Endothelial cell of umbilical vein (primary cell): ENCODE measurements at regions not wholly inside any gene's neighbourhood (a gene's known extent, or its start where the extent isn't known, plus 50 kb on each side); places are given as distances from the start of the nearest gene placed in this dataset.

Experiments
- BruUV-seq: library from RNA; stranded (reverse); fragments of 400-500 nt; replicated peaks from 2 replicates; lab custom pipeline; 2021; lab: Mats Ljungman, UMichigan
- CTCF ChIA-PET: fragments of 300-600, 350-600 bp; sonication (Branson Sonifier 250); formaldehyde crosslinking; loops from one replicate; lab custom pipeline; 2021; ENCODE audit warnings: antibody characterized with exemption, inconsistent platforms; lab: Charles Lee
- POLR2A ChIA-PET: fragments of 300-600, 350-600 bp; sonication (Branson Sonifier 250); formaldehyde crosslinking; loops from one replicate; lab custom pipeline; 2021; ENCODE audit warnings: antibody characterized with exemption, inconsistent platforms; lab: Charles Lee
- DNase-seq: peaks from one replicate; pipeline ENCODE4 v3.0.0-alpha.2; 2011; ENCODE audit warnings: low read depth, low spot score
- FAIRE-seq: peaks from 2 replicates; lab custom pipeline; 2011; peaks lifted over from hg19 to GRCh38; lab: Jason Lieb, UNC
- H2AFZ ChIP-seq: 2 replicates; pipeline ENCODE4 v1.6.0; 2012; ENCODE audit warnings: low read depth, low read length, control low read depth, inconsistent platforms
- H3K27ac ChIP-seq: 2 replicates; pipeline ENCODE4 v1.5.1; 2011; ENCODE audit warnings: low read depth, mild to moderate bottlenecking, control low read depth, low read length, moderate library complexity; ENCODE audit not compliant: insufficient read depth
- H3K27me3 ChIP-seq, 2 experiments: 2 replicates each; pipeline versions ENCODE4 v1.6.0 to v1.6.1; 2011; ENCODE audit warnings: low read length in 2 of 2, mixed read lengths in 1 of 2; ENCODE audit not compliant: control insufficient read depth in 2 of 2, insufficient read depth in 2 of 2
- H3K36me3 ChIP-seq, 2 experiments: 2 replicates in 1 of 2; 3 replicates in 1 of 2; pipeline ENCODE4 v1.5.1; 2011; ENCODE audit warnings: low read length in 2 of 2, mild to moderate bottlenecking in 1 of 2, moderate library complexity in 1 of 2; ENCODE audit not compliant: control insufficient read depth in 2 of 2, insufficient read depth in 2 of 2; ENCODE audit errors: extremely low read depth in 1 of 2
- H3K4me1 ChIP-seq: 3 replicates; pipeline ENCODE4 v1.5.1; 2011; ENCODE audit warnings: mild to moderate bottlenecking, low read length; ENCODE audit not compliant: control insufficient read depth, insufficient read depth; ENCODE audit errors: extremely low read depth
- H3K4me2 ChIP-seq: 2 replicates; pipeline ENCODE4 v1.6.1; 2011; ENCODE audit warnings: low read length, control low read depth, mixed read lengths; ENCODE audit not compliant: insufficient read depth
- H3K4me3 ChIP-seq, 3 experiments: fragments of 200-600 bp in 1 of 3; sonication (generic), shearing (Covaris generic) in 1 of 3; replicated peaks in 1 of 3; 2 replicates each; pipeline ENCODE4 v1.5.1; 2011 to 2016; ENCODE audit warnings: control low read depth in 3 of 3, low read length in 3 of 3, mild to moderate bottlenecking in 2 of 3, inconsistent platforms in 1 of 3, low read depth in 1 of 3, moderate library complexity in 1 of 3; ENCODE audit not compliant: insufficient read depth in 1 of 3
- H3K79me2 ChIP-seq: 2 replicates; pipeline ENCODE4 v1.6.0; 2012; ENCODE audit warnings: low read length, inconsistent platforms; ENCODE audit not compliant: control insufficient read depth, insufficient read depth
- H3K9ac ChIP-seq: replicated peaks from 2 replicates; pipeline ENCODE3; 2011; ENCODE audit warnings: low read length, control low read depth; ENCODE audit not compliant: insufficient read depth; ENCODE audit errors: extremely low read depth
- H3K9me1 ChIP-seq: replicated peaks from 3 replicates; pipeline ENCODE4 v1.6.0; 2011; ENCODE audit warnings: mild to moderate bottlenecking, low read length; ENCODE audit not compliant: control insufficient read depth, insufficient read depth; ENCODE audit errors: extremely low read depth
- H3K9me3 ChIP-seq: replicated peaks from 2 replicates; pipeline ENCODE4 v1.5.1; 2012; ENCODE audit warnings: low read length, inconsistent platforms; ENCODE audit not compliant: control insufficient read depth, insufficient read depth
- H4K20me1 ChIP-seq: replicated peaks from 2 replicates; pipeline ENCODE3; 2011; ENCODE audit warnings: mild to moderate bottlenecking, low read length; ENCODE audit not compliant: control insufficient read depth, insufficient read depth; ENCODE audit errors: extremely low read depth
- CTCF ChIP-seq, 2 donors: IDR thresholded peaks; 1 replicate in 1 of 2; 2 replicates in 1 of 2; pipeline ENCODE4 v1.5.1; 2011; ENCODE audit warnings: low read length in 2 of 2, mild to moderate bottlenecking in 2 of 2, moderate library complexity in 2 of 2, control low read depth in 1 of 2, inconsistent platforms in 1 of 2, low read depth in 1 of 2; ENCODE audit not compliant: insufficient read depth in 1 of 2; ENCODE audit errors: extremely low read depth in 1 of 2
- EZH2 ChIP-seq: IDR thresholded peaks from 2 replicates; pipeline ENCODE4 v1.6.1; 2012; ENCODE audit warnings: borderline replicate concordance, low read depth, mild to moderate bottlenecking, moderate library complexity, low read length, inconsistent platforms; ENCODE audit not compliant: severe bottlenecking
- FOS ChIP-seq: IDR thresholded peaks from 2 replicates; pipeline ENCODE4 v1.6.1; 2011; ENCODE audit warnings: mild to moderate bottlenecking, low read length, moderate library complexity, borderline replicate concordance; ENCODE audit not compliant: insufficient read depth
- GATA2 ChIP-seq: IDR thresholded peaks from 2 replicates; pipeline ENCODE4 v1.7.0; 2011; ENCODE audit warnings: low read depth, mild to moderate bottlenecking, moderate library complexity, mixed read lengths, low read length; ENCODE audit not compliant: insufficient read length, insufficient read depth
- JUN ChIP-seq: IDR thresholded peaks from 2 replicates; pipeline ENCODE4 v1.6.1; 2011; ENCODE audit warnings: borderline replicate concordance, low read depth; ENCODE audit not compliant: insufficient read length, insufficient read depth
- MAX ChIP-seq: IDR thresholded peaks from 2 replicates; pipeline ENCODE4 v1.6.1; 2011; ENCODE audit not compliant: insufficient read depth, insufficient read length
- MYC ChIP-seq: IDR thresholded peaks from one replicate; pipeline ENCODE4 v1.6.1; 2011; ENCODE audit warnings: mild to moderate bottlenecking, low read depth, low read length
- POLR2A ChIP-seq: IDR thresholded peaks from 2 replicates; pipeline ENCODE4 v1.6.1; 2012; ENCODE audit warnings: low read depth, mild to moderate bottlenecking, control low read depth, low read length
- POLR2AphosphoS5 ChIP-seq: IDR thresholded peaks from 2 replicates; pipeline ENCODE4 v1.6.1; 2012; ENCODE audit warnings: low read depth, mild to moderate bottlenecking, control low read depth, low read length, moderate library complexity; ENCODE audit not compliant: insufficient read depth
- dilution Hi-C: fragments of 300-500 bp; cut with MboI; formaldehyde crosslinking; loops from one replicate; pipeline ENCODE4 v1.15.0; 2019; ENCODE audit warnings: low sequenced_read_pairs; ENCODE audit not compliant: extremely low pct_ligation_motif_present
- intact Hi-C: fragments of 100-400 bp; cut with micrococcal nuclease; formaldehyde crosslinking; loops from one replicate; pipeline ENCODE4 v1.10.0; 2022

GRCh38 chr1:113007706-113008364, 51.8 kb upstream of the SLC16A1 start:
- Histone ChIP-seq H3K79me2 (no peaks in the 10 kb centered on the region), H3K9ac (no peak overlapping the region), H3K36me3 (no peaks in the 10 kb centered on the region), H3K27me3 (no peaks in the 10 kb centered on the region), H3K4me1 (no peaks in the 10 kb centered on the region), H2AFZ (no peak overlapping the region), H3K9me3 (no peaks in the 10 kb centered on the region), H3K27ac (no peak overlapping the region), H3K4me3 (no peak overlapping the region), H4K20me1 (no peaks in the 10 kb centered on the region), H3K9me1 (no peaks in the 10 kb centered on the region), H3K4me2 (no peak overlapping the region)
- intact Hi-C loops = no loop called here
- ChIA-PET POLR2A (no interaction called here), CTCF (no interaction called here)
- dilution Hi-C loops = no loop called here
- no TSS peak for BruUV-seq
- FAIRE-seq (no peak), DNase-seq (no peak)
- TF ChIP-seq POLR2AphosphoS5 (no peak), FOS (no peak), POLR2A (no peak), CTCF (IDR thresholded peaks at IDR 0.05; ENCODE audit: extremely low read depth in 1 of 2, insufficient read depth in 1 of 2, low read depth in 1 of 2, low read length in 2 of 2) (no peak), MAX (no peak), EZH2 (no peak), MYC (no peak), JUN (no peak), GATA2 (no peak)
